ENCODE measurements at regions not wholly inside any gene's neighbourhood (a gene's known extent, or its start where the extent isn't known, plus 50 kb on each side); places are given as distances from the start of the nearest gene placed in this dataset.
"Not testable (repeated sequence)": the region's sequence is repeated elsewhere in the genome, so short reads cannot be mapped to it uniquely, and the experiment has no call there.

DNA sequence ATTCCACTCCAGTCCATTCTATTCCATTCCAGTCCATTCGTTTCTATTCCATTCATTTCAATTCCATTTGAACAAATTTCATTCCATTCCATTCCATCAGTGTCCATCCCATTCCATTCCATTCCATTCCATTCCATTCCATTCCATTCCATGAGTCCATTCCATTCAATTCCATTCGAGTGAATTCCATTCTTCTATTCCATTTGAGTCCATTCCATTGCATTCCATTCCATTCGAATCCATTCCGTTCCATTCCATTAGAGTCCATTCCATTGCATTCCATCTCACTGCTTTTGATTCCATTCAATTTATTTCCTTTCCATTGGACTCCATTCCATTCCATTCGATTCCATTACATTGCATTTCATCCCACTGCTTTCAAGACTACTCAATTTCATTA, 1132.1 kb downstream of the RPIA start:
- WGBS (ENCODE audit: low lambda C conversion rate, missing lambda C conversion rate), result 60% methylated on average over 5 of the region's 5 CpGs
- Histone ChIP-seq H3K36me3 (replicated peaks; ENCODE audit: insufficient read depth, low read depth) (no peaks in the 10 kb centered on the region), H3K9me2 (replicated peaks; ENCODE audit: insufficient read depth) (no peaks in the 10 kb centered on the region), H3K27ac (no peak overlapping the region), H3K4me2 (no peak overlapping the region), H3K4me3 (no peak overlapping the region), H4K20me1 (ENCODE audit: insufficient read depth, poor library complexity, severe bottlenecking) (no peaks in the 10 kb centered on the region), H3K9me3 (ENCODE audit: low read depth) (peaks cover 37% of the 10 kb centered on the region), H2AFZ (no peak overlapping the region), H3K79me2 (no peaks in the 10 kb centered on the region), H3K4me1 (ENCODE audit: insufficient read depth) (no peaks in the 10 kb centered on the region), H3K27me3 (no peaks in the 10 kb centered on the region)
- TF ChIP-seq, protein P1, sequence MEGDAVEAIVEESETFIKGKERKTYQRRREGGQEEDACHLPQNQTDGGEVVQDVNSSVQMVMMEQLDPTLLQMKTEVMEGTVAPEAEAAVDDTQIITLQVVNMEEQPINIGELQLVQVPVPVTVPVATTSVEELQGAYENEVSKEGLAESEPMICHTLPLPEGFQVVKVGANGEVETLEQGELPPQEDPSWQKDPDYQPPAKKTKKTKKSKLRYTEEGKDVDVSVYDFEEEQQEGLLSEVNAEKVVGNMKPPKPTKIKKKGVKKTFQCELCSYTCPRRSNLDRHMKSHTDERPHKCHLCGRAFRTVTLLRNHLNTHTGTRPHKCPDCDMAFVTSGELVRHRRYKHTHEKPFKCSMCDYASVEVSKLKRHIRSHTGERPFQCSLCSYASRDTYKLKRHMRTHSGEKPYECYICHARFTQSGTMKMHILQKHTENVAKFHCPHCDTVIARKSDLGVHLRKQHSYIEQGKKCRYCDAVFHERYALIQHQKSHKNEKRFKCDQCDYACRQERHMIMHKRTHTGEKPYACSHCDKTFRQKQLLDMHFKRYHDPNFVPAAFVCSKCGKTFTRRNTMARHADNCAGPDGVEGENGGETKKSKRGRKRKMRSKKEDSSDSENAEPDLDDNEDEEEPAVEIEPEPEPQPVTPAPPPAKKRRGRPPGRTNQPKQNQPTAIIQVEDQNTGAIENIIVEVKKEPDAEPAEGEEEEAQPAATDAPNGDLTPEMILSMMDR (IDR thresholded peaks at IDR 0.05; ENCODE audit: poor library complexity), result no peak
- TF ChIP-seq EZH2phosphoT487 (IDR thresholded peaks at IDR 0.05; ENCODE audit: low read depth, severe bottlenecking, unreplicated experiment) (no peak), EZH2 (IDR thresholded peaks at IDR 0.05; ENCODE audit: borderline replicate concordance) (no peak)
- DNase-seq (ENCODE audit: low spot score), result no peak

DNA sequence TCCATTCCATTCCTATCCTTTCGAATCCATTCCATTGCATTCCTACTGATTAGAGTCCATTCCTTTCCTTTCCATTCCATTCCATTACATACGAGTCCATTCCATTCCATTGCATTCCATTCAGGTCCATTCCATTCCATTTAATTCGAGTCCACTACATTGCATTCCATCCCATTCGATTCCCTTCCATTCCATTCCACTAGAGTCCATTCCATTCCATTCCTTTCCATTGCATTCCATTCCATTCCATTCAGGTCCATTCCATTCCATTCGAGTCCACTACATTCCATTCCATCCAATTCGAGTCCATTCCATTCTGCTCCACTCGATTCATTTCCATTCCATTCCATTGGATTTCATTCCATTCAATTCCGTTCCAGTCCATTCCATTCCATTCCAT, 1133.6 kb downstream of the RPIA start:
- 73% methylated on average over 8 of the region's 8 CpGs for WGBS (ENCODE audit: low lambda C conversion rate, missing lambda C conversion rate)
- no peak for DNase-seq (ENCODE audit: low spot score)
- no peaks in the 10 kb centered on the region for H3K79me2 ChIP-seq
- no peak overlapping the region for H3K4me3 ChIP-seq
- H3K4me1 ChIP-seq (ENCODE audit: insufficient read depth), result no peaks in the 10 kb centered on the region
- H3K4me2 ChIP-seq, result no peak overlapping the region
- H3K36me3 ChIP-seq (replicated peaks; ENCODE audit: insufficient read depth, low read depth), result no peaks in the 10 kb centered on the region
- peaks cover 29% of the 10 kb centered on the region for H3K9me3 ChIP-seq (ENCODE audit: low read depth)
- TF ChIP-seq, protein P1 (IDR thresholded peaks at IDR 0.05; ENCODE audit: poor library complexity), result no peak
- TF ChIP-seq EZH2phosphoT487 (IDR thresholded peaks at IDR 0.05; ENCODE audit: low read depth, severe bottlenecking, unreplicated experiment) (no peak), EZH2 (IDR thresholded peaks at IDR 0.05; ENCODE audit: borderline replicate concordance) (no peak)
- no peak overlapping the region for H3K27ac ChIP-seq
- no peaks in the 10 kb centered on the region for H3K27me3 ChIP-seq
- H2AFZ ChIP-seq, result no peak overlapping the region
- H4K20me1 ChIP-seq (ENCODE audit: insufficient read depth, poor library complexity, severe bottlenecking), result no peaks in the 10 kb centered on the region
- no peaks in the 10 kb centered on the region for H3K9me2 ChIP-seq (replicated peaks; ENCODE audit: insufficient read depth)

DNA sequence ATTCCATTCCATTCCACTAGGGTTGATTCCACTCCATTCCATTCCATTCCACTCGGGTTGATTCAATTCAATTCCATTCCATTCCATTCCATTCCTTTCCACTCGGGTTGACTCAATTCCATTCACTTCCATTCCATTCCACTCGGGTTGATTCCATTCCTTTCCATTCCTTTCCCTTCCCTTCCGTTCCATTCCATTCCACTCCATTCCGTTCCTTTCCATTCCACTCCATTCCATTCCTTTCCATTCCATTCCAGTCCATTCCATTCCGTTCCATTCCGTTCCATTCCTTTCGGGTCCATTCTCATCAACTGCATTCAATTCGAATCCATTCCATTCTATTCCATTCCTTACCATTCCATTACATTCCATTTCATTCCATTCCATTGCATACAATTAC, 1135.3 kb downstream of the RPIA start:
- H3K27me3 ChIP-seq; H3K4me1 ChIP-seq (ENCODE audit: insufficient read depth); H3K27ac ChIP-seq; H3K4me2 ChIP-seq; H4K20me1 ChIP-seq (ENCODE audit: insufficient read depth, poor library complexity, severe bottlenecking); H3K4me3 ChIP-seq; H3K9me2 ChIP-seq (replicated peaks; ENCODE audit: insufficient read depth); DNase-seq (ENCODE audit: low spot score); H3K79me2 ChIP-seq; H2AFZ ChIP-seq; H3K36me3 ChIP-seq (replicated peaks; ENCODE audit: insufficient read depth, low read depth): not testable (repeated sequence)
- 77% methylated on average over 9 of the region's 9 CpGs for WGBS (ENCODE audit: low lambda C conversion rate, missing lambda C conversion rate)
- peaks cover 26% of the 10 kb centered on the region for H3K9me3 ChIP-seq (ENCODE audit: low read depth)

DNA sequence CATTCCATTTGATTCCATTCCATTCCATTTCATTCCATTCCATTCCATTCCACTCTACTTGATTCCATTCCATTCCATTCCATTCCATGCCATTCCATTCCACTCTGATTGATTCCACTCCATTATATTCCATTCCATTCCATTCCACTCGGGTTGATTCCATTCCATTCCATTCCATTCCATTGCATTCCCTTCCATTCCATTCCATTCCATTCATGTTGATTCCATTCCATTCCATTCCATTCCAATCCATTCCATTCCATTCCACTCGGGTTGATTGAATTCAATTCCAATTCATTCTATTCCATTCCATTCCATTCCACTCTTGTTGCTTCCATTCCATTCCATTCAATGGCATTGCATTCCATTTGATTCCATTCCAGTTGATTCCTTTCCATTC, 1136.4 kb downstream of the RPIA start:
- not testable (repeated sequence) for H2AFZ ChIP-seq; H4K20me1 ChIP-seq (ENCODE audit: insufficient read depth, poor library complexity, severe bottlenecking); H3K9me2 ChIP-seq (replicated peaks; ENCODE audit: insufficient read depth); H3K4me1 ChIP-seq (ENCODE audit: insufficient read depth); H3K79me2 ChIP-seq; H3K4me3 ChIP-seq; H3K36me3 ChIP-seq (replicated peaks; ENCODE audit: insufficient read depth, low read depth); H3K4me2 ChIP-seq; DNase-seq (ENCODE audit: low spot score); H3K27me3 ChIP-seq; H3K27ac ChIP-seq
- WGBS (ENCODE audit: low lambda C conversion rate, missing lambda C conversion rate), result 69% methylated on average over 2 of the region's 2 CpGs
- peaks cover 22% of the 10 kb centered on the region for H3K9me3 ChIP-seq (ENCODE audit: low read depth)

DNA sequence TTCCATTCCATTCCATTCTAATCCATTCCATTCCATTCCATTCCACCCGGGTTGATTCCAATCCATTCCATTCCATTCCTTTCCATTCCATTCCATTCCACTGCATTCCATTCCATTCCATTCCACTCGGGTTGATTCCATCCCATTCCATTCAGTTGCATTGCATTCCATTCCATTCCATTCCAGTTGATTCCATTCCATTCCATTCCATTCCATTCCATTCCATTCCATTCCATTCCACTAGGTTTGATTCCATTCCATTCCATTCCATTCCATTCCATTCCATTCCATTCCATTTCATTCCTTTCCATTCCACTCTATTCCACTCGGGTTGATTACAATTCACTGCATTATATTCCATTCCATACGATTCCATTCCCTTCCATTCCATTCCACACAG, 1136.9 kb downstream of the RPIA start:
- not testable (repeated sequence) for H4K20me1 ChIP-seq (ENCODE audit: insufficient read depth, poor library complexity, severe bottlenecking); H2AFZ ChIP-seq

DNA sequence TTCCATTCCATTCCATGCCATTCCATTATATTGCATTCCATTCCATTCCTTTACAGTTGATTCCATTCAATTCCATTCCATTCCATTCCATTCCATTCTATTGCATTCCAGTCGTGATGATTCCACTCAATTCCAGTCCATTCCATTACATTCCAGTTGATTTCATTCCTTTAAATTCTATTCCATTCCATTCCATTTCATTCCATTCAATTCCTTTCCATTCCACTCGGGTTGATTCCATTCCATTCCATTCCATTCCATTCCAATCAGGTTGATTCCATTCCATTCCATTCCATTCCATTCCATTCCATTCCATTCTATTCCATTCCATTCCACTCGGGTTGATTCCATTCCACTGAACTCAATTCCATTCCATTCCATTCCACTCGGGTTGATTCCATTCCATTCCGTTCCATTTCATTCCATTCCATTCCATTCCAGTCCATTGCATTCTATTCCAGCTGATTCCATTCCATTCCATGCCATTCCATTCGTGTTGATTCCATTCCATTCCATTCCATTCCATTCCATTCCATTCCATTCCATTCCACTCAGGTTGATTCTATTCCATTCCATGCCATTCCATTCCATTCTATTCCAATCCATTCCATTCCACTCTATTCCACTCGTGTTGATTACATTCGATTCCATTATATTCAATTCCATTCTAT, 1137.6 kb downstream of the RPIA start:
- not testable (repeated sequence) for H3K4me3 ChIP-seq; DNase-seq (ENCODE audit: low spot score); H3K4me2 ChIP-seq; H3K36me3 ChIP-seq (replicated peaks; ENCODE audit: insufficient read depth, low read depth); H3K27ac ChIP-seq; H3K79me2 ChIP-seq; H3K9me2 ChIP-seq (replicated peaks; ENCODE audit: insufficient read depth); H3K4me1 ChIP-seq (ENCODE audit: insufficient read depth); H2AFZ ChIP-seq; H4K20me1 ChIP-seq (ENCODE audit: insufficient read depth, poor library complexity, severe bottlenecking); H3K27me3 ChIP-seq
- H3K9me3 ChIP-seq (ENCODE audit: low read depth), result peaks cover 22% of the 10 kb centered on the region
- WGBS (ENCODE audit: low lambda C conversion rate, missing lambda C conversion rate), result 58% methylated on average over 8 of the region's 8 CpGs

More for the DNA sequence above, 1136.9 kb downstream of the RPIA start:
- H3K4me1 ChIP-seq (ENCODE audit: insufficient read depth); H3K4me3 ChIP-seq; H3K4me2 ChIP-seq; H3K79me2 ChIP-seq; H3K9me2 ChIP-seq (replicated peaks; ENCODE audit: insufficient read depth); DNase-seq (ENCODE audit: low spot score); H3K27ac ChIP-seq; H3K36me3 ChIP-seq (replicated peaks; ENCODE audit: insufficient read depth, low read depth); H3K27me3 ChIP-seq: not testable (repeated sequence)
- H3K9me3 ChIP-seq (ENCODE audit: low read depth), result peaks cover 22% of the 10 kb centered on the region
- WGBS (ENCODE audit: low lambda C conversion rate, missing lambda C conversion rate), result 65% methylated on average over 4 of the region's 4 CpGs
